ENCODE measurements at regions not wholly inside any gene's neighbourhood (a gene's known extent, or its start where the extent isn't known, plus 50 kb on each side); places are given as distances from the start of the nearest gene placed in this dataset.

DNA sequence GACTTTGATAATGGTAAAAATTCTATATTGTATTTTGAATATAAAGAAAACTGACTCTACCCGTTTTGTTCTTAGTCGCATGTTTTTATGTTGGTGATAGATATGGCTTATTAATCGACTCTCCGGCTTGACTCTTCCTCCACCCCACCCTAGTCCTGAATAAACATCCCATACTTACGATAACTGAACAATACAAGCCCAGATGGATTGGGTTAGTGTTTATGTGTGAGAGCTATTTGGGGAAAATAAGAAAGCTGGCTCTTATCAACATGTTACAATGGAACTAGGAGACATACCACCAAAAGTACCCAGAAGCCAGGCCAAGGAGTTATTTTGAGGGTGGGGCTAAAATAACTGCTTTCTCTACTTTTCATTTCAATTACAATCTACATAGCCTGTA lies 796.3 kb downstream of the DIAPH3 start:
- Mint-ChIP-seq H3K27me3 (ENCODE audit: low read depth) (no peaks in the 10 kb centered on the region), H3K36me3 (ENCODE audit: low read depth) (no peaks in the 10 kb centered on the region), H3K9me3 (no peaks in the 10 kb centered on the region), H3K4me3 (ENCODE audit: low read depth) (no peak overlapping the region), H3K4me1 (ENCODE audit: low read depth) (no peaks in the 10 kb centered on the region), H3K27ac (no peak overlapping the region)
- no peak for DNase-seq (ENCODE audit: low spot score)
- intact Hi-C loops (cut with micrococcal nuclease): no loop called here

DNA sequence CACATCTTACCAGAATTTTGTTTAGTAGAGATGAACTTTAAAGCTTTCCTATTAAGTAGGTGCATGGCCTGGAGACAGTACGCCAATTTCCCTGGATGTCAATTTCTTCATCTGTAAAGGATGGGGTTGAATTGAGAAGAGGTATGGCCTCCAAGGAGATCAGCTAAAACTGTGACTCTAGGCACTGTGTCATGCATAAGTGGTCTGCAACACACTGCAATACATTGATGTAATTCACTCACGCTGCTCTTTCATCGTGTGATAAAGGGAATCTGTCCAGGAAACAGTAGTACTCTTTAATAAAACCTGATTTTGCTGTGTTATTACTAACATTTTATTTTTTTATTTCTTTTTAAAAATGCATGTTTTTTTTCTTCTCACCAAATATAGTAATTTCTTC lies 795.8 kb downstream of the DIAPH3 start:
- intact Hi-C loops (cut with micrococcal nuclease): no loop called here
- DNase-seq (ENCODE audit: low spot score): no peak
- Mint-ChIP-seq H3K36me3 (ENCODE audit: low read depth) (no peaks in the 10 kb centered on the region), H3K9me3 (no peaks in the 10 kb centered on the region), H3K27me3 (ENCODE audit: low read depth) (no peaks in the 10 kb centered on the region), H3K4me3 (ENCODE audit: low read depth) (no peak overlapping the region), H3K27ac (no peak overlapping the region), H3K4me1 (ENCODE audit: low read depth) (no peaks in the 10 kb centered on the region)

DNA sequence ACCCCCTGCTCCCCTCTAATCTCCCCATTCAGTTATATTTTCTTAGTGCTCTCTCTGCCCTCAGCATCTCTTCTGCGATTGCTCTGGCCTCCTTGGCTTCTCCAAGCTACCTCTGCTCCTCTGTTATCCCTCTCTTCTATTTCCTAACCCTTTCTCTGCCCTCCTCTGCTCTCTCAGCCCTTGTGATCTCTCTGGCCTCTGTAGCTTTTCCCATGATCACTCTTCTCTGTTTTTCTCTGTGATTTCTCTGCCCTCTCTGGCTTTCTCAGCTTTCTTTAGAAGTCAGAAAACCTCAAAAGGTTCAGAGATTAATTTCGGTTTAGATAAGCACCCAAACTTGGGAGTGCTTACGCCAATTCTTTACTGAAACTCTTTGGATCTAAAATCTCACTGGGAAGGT lies 795.0 kb downstream of the DIAPH3 start:
- no peak for DNase-seq (ENCODE audit: low spot score)
- Mint-ChIP-seq H3K4me1 (ENCODE audit: low read depth) (no peaks in the 10 kb centered on the region), H3K36me3 (ENCODE audit: low read depth) (no peaks in the 10 kb centered on the region), H3K27me3 (ENCODE audit: low read depth) (no peaks in the 10 kb centered on the region), H3K4me3 (ENCODE audit: low read depth) (no peak overlapping the region), H3K27ac (no peak overlapping the region), H3K9me3 (no peaks in the 10 kb centered on the region)
- intact Hi-C loops (cut with micrococcal nuclease): no loop called here

DNA sequence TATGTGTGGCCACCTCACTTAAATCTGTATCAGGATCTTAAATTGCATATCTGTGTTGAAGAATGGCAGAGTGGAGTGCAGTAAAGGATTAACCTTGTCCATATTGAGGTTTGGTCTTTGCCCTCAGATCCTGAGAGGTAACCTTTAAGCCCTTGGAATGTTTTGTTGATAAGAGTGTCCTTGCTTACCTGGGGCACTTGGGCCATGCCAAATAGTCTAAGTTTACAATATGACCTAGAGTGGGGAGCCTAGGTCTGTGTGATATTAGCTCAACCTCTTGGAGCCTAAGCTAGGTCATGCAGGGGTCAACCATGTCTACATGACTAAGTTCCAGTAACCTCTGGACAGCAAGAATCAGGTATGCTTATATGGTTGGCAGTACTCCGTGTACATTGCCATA lies 792.5 kb downstream of the DIAPH3 start:
- H3K27ac Mint-ChIP-seq: no peak overlapping the region
- H3K9me3 Mint-ChIP-seq: no peaks in the 10 kb centered on the region
- intact Hi-C loops (cut with micrococcal nuclease): no loop called here

DNA sequence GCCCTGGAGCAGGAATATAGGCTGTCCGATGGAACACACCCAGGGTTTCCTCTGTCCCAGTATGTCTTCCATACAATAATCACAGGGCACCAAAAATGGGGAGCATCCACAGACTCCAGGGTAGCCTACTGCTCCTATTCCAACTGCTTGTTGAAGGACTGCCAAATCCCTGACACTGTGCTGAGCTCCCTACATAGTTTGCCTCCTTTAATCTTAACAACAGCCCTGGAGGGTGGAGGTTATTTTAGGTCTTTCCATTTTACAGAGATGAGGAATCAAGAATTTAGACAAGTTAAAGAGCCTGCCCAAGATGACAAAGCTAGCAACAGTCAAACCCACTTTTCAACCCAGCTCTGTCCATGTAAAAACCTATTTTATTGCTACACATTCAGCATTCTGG lies 790.4 kb downstream of the DIAPH3 start:
- no peak for DNase-seq (ENCODE audit: low spot score)
- no peak overlapping the region for H3K27ac Mint-ChIP-seq
- no peaks in the 10 kb centered on the region for H3K27me3 Mint-ChIP-seq (ENCODE audit: low read depth)
- H3K4me1 Mint-ChIP-seq (ENCODE audit: low read depth): no peaks in the 10 kb centered on the region
- no peaks in the 10 kb centered on the region for H3K36me3 Mint-ChIP-seq (ENCODE audit: low read depth)
- no peak overlapping the region for H3K4me3 Mint-ChIP-seq (ENCODE audit: low read depth)
- intact Hi-C loops (cut with micrococcal nuclease): no loop called here
- H3K9me3 Mint-ChIP-seq: no peaks in the 10 kb centered on the region

More for the DNA sequence above, 792.5 kb downstream of the DIAPH3 start:
- H3K36me3 Mint-ChIP-seq (ENCODE audit: low read depth): no peaks in the 10 kb centered on the region
- no peak for DNase-seq (ENCODE audit: low spot score)
- no peaks in the 10 kb centered on the region for H3K27me3 Mint-ChIP-seq (ENCODE audit: low read depth)
- H3K4me3 Mint-ChIP-seq (ENCODE audit: low read depth): no peak overlapping the region
- no peaks in the 10 kb centered on the region for H3K4me1 Mint-ChIP-seq (ENCODE audit: low read depth)

DNA sequence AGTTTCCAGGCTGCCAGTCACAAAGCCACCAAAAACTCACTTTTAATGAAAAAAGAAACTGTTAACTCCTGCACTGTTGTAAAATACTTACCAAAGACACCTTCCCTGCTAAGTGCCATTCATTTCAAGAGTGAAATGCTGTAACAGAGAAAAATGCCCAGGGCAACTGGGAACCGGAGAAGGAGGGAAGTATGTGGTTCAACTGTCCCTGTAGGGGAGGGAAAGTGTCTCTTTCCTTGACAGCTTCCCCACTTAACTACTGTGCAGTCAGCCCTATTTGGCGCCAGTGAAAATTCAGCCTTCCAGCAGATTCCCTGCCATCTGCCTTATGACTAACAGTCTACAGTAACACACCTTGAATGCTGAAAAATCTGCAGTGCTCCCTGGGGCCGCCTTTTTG lies 789.0 kb downstream of the DIAPH3 start:
- Mint-ChIP-seq H3K4me1 (ENCODE audit: low read depth) (no peaks in the 10 kb centered on the region), H3K36me3 (ENCODE audit: low read depth) (no peaks in the 10 kb centered on the region), H3K9me3 (no peaks in the 10 kb centered on the region), H3K27ac (no peak overlapping the region), H3K27me3 (ENCODE audit: low read depth) (no peaks in the 10 kb centered on the region), H3K4me3 (ENCODE audit: low read depth) (no peak overlapping the region)
- no peak for DNase-seq (ENCODE audit: low spot score)
- intact Hi-C loops (cut with micrococcal nuclease): no loop called here

DNA sequence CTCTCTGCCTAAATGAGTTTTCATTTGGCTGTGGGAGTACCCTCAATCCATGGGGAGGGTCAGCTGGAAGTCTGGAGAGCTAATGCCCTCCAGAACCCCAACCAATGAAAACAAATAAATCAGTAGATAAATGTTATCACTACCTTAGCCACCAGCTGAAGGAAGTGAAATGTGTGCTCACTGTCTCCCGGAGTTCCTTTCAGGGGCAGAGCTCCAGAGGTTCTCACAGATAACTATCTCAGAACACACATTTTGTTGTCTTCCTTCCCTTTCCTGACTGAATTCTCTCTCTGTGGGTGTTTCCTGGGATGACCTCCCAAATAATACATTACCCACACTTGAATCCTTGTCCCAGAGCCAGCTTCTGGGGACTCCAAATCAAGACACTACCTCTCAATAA lies 779.6 kb downstream of the DIAPH3 start:
- H3K4me1 Mint-ChIP-seq (ENCODE audit: low read depth): no peaks in the 10 kb centered on the region
- H3K36me3 Mint-ChIP-seq (ENCODE audit: low read depth): no peaks in the 10 kb centered on the region
- DNase-seq (ENCODE audit: low spot score): no peak
- no peak overlapping the region for H3K4me3 Mint-ChIP-seq (ENCODE audit: low read depth)
- intact Hi-C loops (cut with micrococcal nuclease): no loop called here
- H3K27ac Mint-ChIP-seq: no peak overlapping the region
- peaks cover 6% of the 10 kb centered on the region for H3K27me3 Mint-ChIP-seq (ENCODE audit: low read depth)
- no peaks in the 10 kb centered on the region for H3K9me3 Mint-ChIP-seq

DNA sequence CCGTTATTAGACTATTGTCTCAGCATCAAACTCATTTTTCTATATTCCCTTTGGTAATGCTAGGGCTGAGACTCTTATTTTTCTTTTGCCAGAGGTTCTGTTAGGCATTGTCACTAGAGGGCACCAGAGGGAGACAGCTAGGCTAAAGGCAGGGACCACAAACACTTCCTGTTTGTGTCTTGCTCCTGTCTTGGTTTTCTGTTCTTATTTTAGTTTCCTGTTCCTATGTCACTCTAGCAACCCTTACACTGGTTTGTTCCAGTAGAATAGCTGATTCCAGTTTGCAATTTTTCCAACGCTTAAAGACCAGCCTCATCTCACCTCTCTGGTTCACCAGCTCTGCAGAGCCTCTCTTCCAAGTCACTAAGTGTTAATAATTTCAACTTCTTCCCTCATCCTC lies 772.0 kb downstream of the DIAPH3 start:
- Mint-ChIP-seq H3K4me3 (ENCODE audit: low read depth) (no peak overlapping the region), H3K27me3 (ENCODE audit: low read depth) (peaks cover 14% of the 10 kb centered on the region), H3K27ac (no peak overlapping the region), H3K4me1 (ENCODE audit: low read depth) (no peaks in the 10 kb centered on the region), H3K9me3 (no peaks in the 10 kb centered on the region), H3K36me3 (ENCODE audit: low read depth) (no peaks in the 10 kb centered on the region)
- DNase-seq (ENCODE audit: low spot score): peak; percentile 35
- intact Hi-C loops (cut with micrococcal nuclease): loop anchor here (1.0 to 5.0 kb wide), 4 partner anchors 287 to 1039 kb away; no protein-coding TSS in a partner anchor

DNA sequence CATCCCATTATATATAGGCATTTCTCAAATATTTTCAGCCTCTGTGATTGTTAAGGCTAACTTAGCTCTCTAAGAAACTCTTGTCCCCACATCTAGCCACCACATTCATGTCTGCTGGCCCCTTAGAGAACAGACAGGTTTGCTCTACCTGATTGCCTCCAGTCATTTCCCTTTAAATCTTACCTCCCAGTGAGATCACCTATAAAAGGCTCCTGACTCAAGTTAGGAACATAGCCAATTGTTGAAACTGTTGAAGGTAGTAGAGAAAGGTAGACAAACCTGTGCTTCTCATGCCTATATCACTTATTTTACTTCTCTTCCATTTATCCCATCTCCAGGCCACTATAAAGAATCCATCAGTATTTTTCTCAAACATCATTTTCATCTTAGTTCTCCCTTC lies 771.4 kb downstream of the DIAPH3 start:
- no peaks in the 10 kb centered on the region for H3K4me1 Mint-ChIP-seq (ENCODE audit: low read depth)
- no peak for DNase-seq (ENCODE audit: low spot score)
- intact Hi-C loops (cut with micrococcal nuclease): loop anchor here (1.0 to 5.0 kb wide), 2 partner anchors 286 to 515 kb away; no protein-coding TSS in a partner anchor
- H3K27ac Mint-ChIP-seq: no peak overlapping the region
- no peaks in the 10 kb centered on the region for H3K9me3 Mint-ChIP-seq
- H3K36me3 Mint-ChIP-seq (ENCODE audit: low read depth): no peaks in the 10 kb centered on the region
- H3K4me3 Mint-ChIP-seq (ENCODE audit: low read depth): no peak overlapping the region
- peaks cover 13% of the 10 kb centered on the region for H3K27me3 Mint-ChIP-seq (ENCODE audit: low read depth)

DNA sequence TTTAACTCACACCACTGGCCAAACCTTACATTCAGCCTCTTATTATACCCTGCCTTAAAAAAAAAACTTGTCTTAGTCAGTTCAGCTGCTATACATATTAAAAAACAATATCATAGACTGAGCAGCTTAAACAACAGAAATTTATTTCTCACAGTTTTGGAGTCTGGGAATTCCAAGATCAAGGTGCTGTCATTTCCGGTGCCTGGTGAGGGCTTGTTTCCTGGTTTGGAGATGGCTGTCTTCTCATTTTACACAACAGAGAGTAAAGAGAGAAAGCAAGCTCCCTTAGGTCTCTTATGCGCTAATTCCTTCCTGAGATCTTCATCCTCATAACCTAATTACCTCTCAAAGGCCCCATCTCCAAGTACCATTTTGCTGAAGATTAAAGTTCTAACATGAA lies 769.2 kb downstream of the DIAPH3 start:
- H3K36me3 Mint-ChIP-seq (ENCODE audit: low read depth): no peaks in the 10 kb centered on the region
- H3K27me3 Mint-ChIP-seq (ENCODE audit: low read depth): peaks cover 14% of the 10 kb centered on the region
- no peak overlapping the region for H3K4me3 Mint-ChIP-seq (ENCODE audit: low read depth)
- no peak for DNase-seq (ENCODE audit: low spot score)
- H3K27ac Mint-ChIP-seq: no peak overlapping the region
- H3K4me1 Mint-ChIP-seq (ENCODE audit: low read depth): no peaks in the 10 kb centered on the region
- no peaks in the 10 kb centered on the region for H3K9me3 Mint-ChIP-seq
- intact Hi-C loops (cut with micrococcal nuclease): loop anchor here (5.0 kb wide), 1 partner anchor 513 kb away; no protein-coding TSS in a partner anchor

DNA sequence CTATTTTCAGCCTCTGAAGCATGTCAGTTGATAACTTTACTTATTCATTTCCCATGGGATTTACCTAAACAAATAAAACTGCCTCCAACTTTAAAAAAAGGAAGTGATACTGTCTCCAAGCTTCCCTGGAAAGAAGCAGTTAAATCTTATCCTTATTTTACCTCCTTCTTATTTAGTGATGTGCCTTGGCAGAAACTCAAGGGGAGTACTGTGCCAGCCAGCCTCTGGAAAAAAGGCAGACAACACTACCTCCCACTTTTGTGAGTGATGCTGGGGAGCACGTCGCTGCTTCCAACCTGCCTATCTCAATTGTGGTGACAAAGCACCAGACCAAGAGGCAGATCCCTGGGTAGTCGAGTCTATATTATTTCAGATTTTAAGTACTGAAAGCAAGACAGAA lies 765.6 kb downstream of the DIAPH3 start:
- H3K9me3 Mint-ChIP-seq: peaks cover 2% of the 10 kb centered on the region
- no peaks in the 10 kb centered on the region for H3K4me1 Mint-ChIP-seq (ENCODE audit: low read depth)
- H3K27me3 Mint-ChIP-seq (ENCODE audit: low read depth): peaks cover 10% of the 10 kb centered on the region
- no peaks in the 10 kb centered on the region for H3K36me3 Mint-ChIP-seq (ENCODE audit: low read depth)
- no peak for DNase-seq (ENCODE audit: low spot score)
- H3K27ac Mint-ChIP-seq: no peak overlapping the region
- intact Hi-C loops (cut with micrococcal nuclease): no loop called here
- H3K4me3 Mint-ChIP-seq (ENCODE audit: low read depth): no peak overlapping the region

DNA sequence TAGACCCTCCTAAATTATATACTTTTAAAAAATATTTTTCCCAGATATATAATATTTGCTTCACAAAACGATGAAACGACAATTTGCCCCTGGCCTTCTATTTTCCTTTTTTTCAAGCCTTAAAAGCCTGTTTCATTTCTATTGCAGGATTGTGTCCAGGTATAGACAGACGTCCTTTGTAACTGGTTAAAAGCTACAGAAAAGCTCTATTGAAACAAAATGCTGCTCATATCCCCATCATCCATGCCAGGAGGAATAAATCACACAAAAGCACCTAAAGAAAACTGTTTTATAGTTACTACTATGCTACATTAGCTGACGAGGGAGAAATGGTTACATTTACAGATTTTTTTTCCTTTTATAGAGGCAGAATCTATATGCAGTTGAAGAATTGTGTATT lies 765.1 kb downstream of the DIAPH3 start:
- H3K9me3 Mint-ChIP-seq: peaks cover 6% of the 10 kb centered on the region
- no peak overlapping the region for H3K4me3 Mint-ChIP-seq (ENCODE audit: low read depth)
- H3K27ac Mint-ChIP-seq: no peak overlapping the region
- DNase-seq (ENCODE audit: low spot score): no peak
- intact Hi-C loops (cut with micrococcal nuclease): no loop called here
- peaks cover 10% of the 10 kb centered on the region for H3K27me3 Mint-ChIP-seq (ENCODE audit: low read depth)
- no peaks in the 10 kb centered on the region for H3K4me1 Mint-ChIP-seq (ENCODE audit: low read depth)
- H3K36me3 Mint-ChIP-seq (ENCODE audit: low read depth): no peaks in the 10 kb centered on the region

DNA sequence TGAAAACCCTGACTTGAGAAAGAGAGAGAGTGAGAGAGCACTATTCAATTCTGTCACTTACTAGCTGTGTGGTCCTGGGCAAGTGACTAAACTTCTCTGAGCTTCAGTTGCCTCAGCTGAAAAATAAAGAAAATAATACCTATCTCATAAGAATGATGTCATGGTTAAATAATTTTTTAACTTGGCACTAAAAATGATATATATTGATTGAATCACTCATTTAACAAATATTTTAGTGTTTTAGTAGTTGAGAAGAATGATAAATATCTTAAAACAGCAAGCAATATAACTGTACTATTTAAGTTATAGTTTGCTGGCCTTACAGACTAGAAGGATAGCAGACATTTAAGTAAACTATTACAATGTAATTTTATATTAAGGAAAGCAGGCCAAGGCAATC lies 764.2 kb downstream of the DIAPH3 start:
- Mint-ChIP-seq H3K9me3 (peaks cover 10% of the 10 kb centered on the region), H3K4me3 (ENCODE audit: low read depth) (no peak overlapping the region), H3K27ac (no peak overlapping the region), H3K4me1 (ENCODE audit: low read depth) (no peaks in the 10 kb centered on the region), H3K36me3 (ENCODE audit: low read depth) (no peaks in the 10 kb centered on the region), H3K27me3 (ENCODE audit: low read depth) (peaks cover 10% of the 10 kb centered on the region)
- intact Hi-C loops (cut with micrococcal nuclease): no loop called here
- no peak for DNase-seq (ENCODE audit: low spot score)

DNA sequence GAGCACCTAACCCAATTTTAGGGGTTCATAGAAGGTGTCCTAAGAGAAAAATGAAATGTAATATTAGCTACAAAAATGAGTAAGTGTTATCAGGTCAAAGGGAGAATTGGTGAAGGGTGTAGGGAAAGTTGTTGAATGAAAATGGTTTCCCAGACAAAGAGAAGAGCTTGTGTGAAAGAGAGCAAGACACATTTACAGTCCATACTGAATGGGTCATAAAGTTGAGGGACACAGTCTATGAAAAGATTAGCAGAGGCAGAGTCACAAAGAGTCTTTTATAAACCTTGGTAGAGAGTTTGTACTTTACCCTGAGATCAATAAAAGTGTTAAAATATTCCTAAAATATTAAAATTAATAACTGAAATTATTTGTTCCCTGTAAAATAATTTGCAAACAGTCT lies 759.4 kb downstream of the DIAPH3 start:
- Mint-ChIP-seq H3K4me1 (ENCODE audit: low read depth) (no peaks in the 10 kb centered on the region), H3K9me3 (peaks cover 32% of the 10 kb centered on the region), H3K27me3 (ENCODE audit: low read depth) (no peaks in the 10 kb centered on the region), H3K4me3 (ENCODE audit: low read depth) (no peak overlapping the region), H3K27ac (no peak overlapping the region), H3K36me3 (ENCODE audit: low read depth) (no peaks in the 10 kb centered on the region)
- intact Hi-C loops (cut with micrococcal nuclease): no loop called here
- DNase-seq (ENCODE audit: low spot score): no peak

Data from activated T-helper 2 cell treated with anti-CD3 and anti-CD28 coated beads, Interferon-gamma antibody, Interleukin-2, Interleukin-4, amounts not matched to agents 10 μg/mL and 5 μg/mL and 100 μg/mL, durations not matched to agents 14 hours and 24 hours and 36 hours (primary cell).